ENCODE measurements at regions not wholly inside any gene's neighbourhood (a gene's known extent, or its start where the extent isn't known, plus 50 kb on each side); places are given as distances from the start of the nearest gene placed in this dataset.
A peak's percentile ranks its signal among the peaks of the same experiment; 100 is the strongest.

GRCh38 chr16:13560151-13560550 is 359.8 kb upstream of the ERCC4 start:
- no peaks in the 10 kb centered on the region for H3K27me3 Mint-ChIP-seq
- no peaks in the 10 kb centered on the region for H3K36me3 Mint-ChIP-seq (ENCODE audit: insufficient read depth)
- DNase-seq (no peak), ATAC-seq (replicated peaks) (no peak)
- H3K4me3 Mint-ChIP-seq, result no peak overlapping the region
- H3K9me3 Mint-ChIP-seq, result peaks cover 3 to 9% of the 10 kb centered on the region in 2 donors
- no peak overlapping the region for H3K27ac Mint-ChIP-seq
- no peaks in the 10 kb centered on the region for H3K4me1 Mint-ChIP-seq (ENCODE audit: low read depth in 2 of 2)

- peaks cover 5 to 14% of the 10 kb centered on the region in 2 donors for H3K9me3 Mint-ChIP-seq
- H3K4me1 Mint-ChIP-seq (ENCODE audit: low read depth in 2 of 2), result no peaks in the 10 kb centered on the region
- peaks cover 3% of the 10 kb centered on the region for H3K36me3 Mint-ChIP-seq (ENCODE audit: insufficient read depth)
- no peaks in the 10 kb centered on the region for H3K27me3 Mint-ChIP-seq
- no peak overlapping the region for H3K27ac Mint-ChIP-seq
- ATAC-seq (replicated peaks) (no peak), DNase-seq (no peak)
- H3K4me3 Mint-ChIP-seq, result no peak overlapping the region
These were observed 358.5 kb upstream of the ERCC4 start for GRCh38 chr16:13561291-13562070.

GRCh38 chr16:13568803-13569202 is 351.2 kb upstream of the ERCC4 start:
- no peak for ATAC-seq (replicated peaks)
- H3K4me1 Mint-ChIP-seq (ENCODE audit: low read depth in 2 of 2), result no peaks in the 10 kb centered on the region
- peaks cover 7 to 16% of the 10 kb centered on the region in 2 donors for H3K9me3 Mint-ChIP-seq
- no peaks in the 10 kb centered on the region for H3K27me3 Mint-ChIP-seq
- H3K27ac Mint-ChIP-seq, result no peak overlapping the region
- H3K36me3 Mint-ChIP-seq (ENCODE audit: insufficient read depth), result peaks cover 3% of the 10 kb centered on the region
- DNase-seq, result no peak
- H3K4me3 Mint-ChIP-seq, result no peak overlapping the region

GRCh38 chr16:13569986-13570385 is 350.0 kb upstream of the ERCC4 start:
- H3K27ac Mint-ChIP-seq, result no peak overlapping the region
- peaks cover 3% of the 10 kb centered on the region for H3K36me3 Mint-ChIP-seq (ENCODE audit: insufficient read depth)
- no peak for DNase-seq
- peaks cover 7 to 16% of the 10 kb centered on the region in 2 donors for H3K9me3 Mint-ChIP-seq
- no peak for ATAC-seq (replicated peaks)
- no peaks in the 10 kb centered on the region for H3K4me1 Mint-ChIP-seq (ENCODE audit: low read depth in 2 of 2)
- H3K27me3 Mint-ChIP-seq, result no peaks in the 10 kb centered on the region
- no peak overlapping the region for H3K4me3 Mint-ChIP-seq

- H3K27ac Mint-ChIP-seq, result no peak overlapping the region
- peaks cover 7 to 15% of the 10 kb centered on the region in 2 donors for H3K9me3 Mint-ChIP-seq
- no peak for ATAC-seq (replicated peaks)
- no peaks in the 10 kb centered on the region for H3K27me3 Mint-ChIP-seq
- no peaks in the 10 kb centered on the region for H3K4me1 Mint-ChIP-seq (ENCODE audit: low read depth in 2 of 2)
- no peak overlapping the region for H3K4me3 Mint-ChIP-seq
- peaks cover 3% of the 10 kb centered on the region for H3K36me3 Mint-ChIP-seq (ENCODE audit: insufficient read depth)
- DNase-seq, result no peak
These were observed 348.9 kb upstream of the ERCC4 start for GRCh38 chr16:13571036-13571435.

- Mint-ChIP-seq H3K9me3 (peaks cover 4 to 9% of the 10 kb centered on the region in 2 donors), H3K36me3 (ENCODE audit: insufficient read depth) (no peaks in the 10 kb centered on the region), H3K4me1 (ENCODE audit: low read depth in 2 of 2) (no peaks in the 10 kb centered on the region), H3K27ac (no peak overlapping the region), H3K4me3 (no peak overlapping the region), H3K27me3 (no peaks in the 10 kb centered on the region)
- DNase-seq, result no peak
- no peak for ATAC-seq (replicated peaks)
These were observed 346.1 kb upstream of the ERCC4 start for GRCh38 chr16:13573903-13574302.

- Mint-ChIP-seq H3K27me3 (no peaks in the 10 kb centered on the region), H3K9me3 (peaks cover 2 to 18% of the 10 kb centered on the region in 2 donors), H3K4me1 (ENCODE audit: low read depth in 2 of 2) (no peaks in the 10 kb centered on the region), H3K4me3 (no peak overlapping the region), H3K36me3 (ENCODE audit: insufficient read depth) (no peaks in the 10 kb centered on the region), H3K27ac (no peak overlapping the region)
- ATAC-seq (replicated peaks), result no peak
- DNase-seq, result no peak
These were observed 333.9 kb upstream of the ERCC4 start for GRCh38 chr16:13586051-13586450.

- H3K36me3 Mint-ChIP-seq (ENCODE audit: insufficient read depth), result no peaks in the 10 kb centered on the region
- DNase-seq (no peak), ATAC-seq (replicated peaks) (no peak)
- H3K4me3 Mint-ChIP-seq, result no peak overlapping the region
- H3K27me3 Mint-ChIP-seq, result no peaks in the 10 kb centered on the region
- no peaks in the 10 kb centered on the region for H3K4me1 Mint-ChIP-seq (ENCODE audit: low read depth in 2 of 2)
- no peak overlapping the region for H3K27ac Mint-ChIP-seq
- peaks cover 2 to 20% of the 10 kb centered on the region in 2 donors for H3K9me3 Mint-ChIP-seq
These were observed 332.8 kb upstream of the ERCC4 start for GRCh38 chr16:13587181-13587580.

GRCh38 chr16:13594823-13595222 is 325.1 kb upstream of the ERCC4 start:
- DNase-seq (no peak), ATAC-seq (replicated peaks) (no peak)
- H3K9me3 Mint-ChIP-seq, result peaks cover 0 to 32% of the 10 kb centered on the region in 2 donors
- H3K27ac Mint-ChIP-seq, result no peak overlapping the region
- H3K4me3 Mint-ChIP-seq, result no peak overlapping the region
- no peaks in the 10 kb centered on the region for H3K36me3 Mint-ChIP-seq (ENCODE audit: insufficient read depth)
- no peaks in the 10 kb centered on the region for H3K4me1 Mint-ChIP-seq (ENCODE audit: low read depth in 2 of 2)
- no peaks in the 10 kb centered on the region for H3K27me3 Mint-ChIP-seq

GRCh38 chr16:13606804-13607203 is 313.1 kb upstream of the ERCC4 start:
- Mint-ChIP-seq H3K4me1 (ENCODE audit: low read depth in 2 of 2) (no peaks in the 10 kb centered on the region), H3K36me3 (ENCODE audit: insufficient read depth) (no peaks in the 10 kb centered on the region), H3K4me3 (no peak overlapping the region), H3K27ac (no peak overlapping the region), H3K27me3 (no peaks in the 10 kb centered on the region), H3K9me3 (peaks cover 0 to 10% of the 10 kb centered on the region in 2 donors)
- no peak for ATAC-seq (replicated peaks)
- DNase-seq, result no peak

GRCh38 chr16:13607289-13607688 is 312.7 kb upstream of the ERCC4 start:
- Mint-ChIP-seq H3K4me3 (no peak overlapping the region), H3K36me3 (ENCODE audit: insufficient read depth) (no peaks in the 10 kb centered on the region), H3K9me3 (peaks cover 0 to 10% of the 10 kb centered on the region in 2 donors), H3K4me1 (ENCODE audit: low read depth in 2 of 2) (no peaks in the 10 kb centered on the region), H3K27me3 (no peaks in the 10 kb centered on the region), H3K27ac (no peak overlapping the region)
- no peak for DNase-seq
- ATAC-seq (replicated peaks), result no peak

GRCh38 chr16:13611596-13611995 is 308.4 kb upstream of the ERCC4 start:
- no peak for ATAC-seq (replicated peaks)

GRCh38 chr16:13612623-13613022 is 307.3 kb upstream of the ERCC4 start:
- Mint-ChIP-seq H3K4me1 (ENCODE audit: low read depth in 2 of 2) (no peaks in the 10 kb centered on the region), H3K9me3 (peaks cover 10% of the 10 kb centered on the region in 2 donors), H3K36me3 (ENCODE audit: insufficient read depth) (no peaks in the 10 kb centered on the region), H3K27ac (no peak overlapping the region), H3K4me3 (no peak overlapping the region), H3K27me3 (no peaks in the 10 kb centered on the region)
- DNase-seq (no peak), ATAC-seq (replicated peaks) (no peak)

More at GRCh38 chr16:13611596-13611995, 308.4 kb upstream of the ERCC4 start:
- no peak overlapping the region for H3K4me3 Mint-ChIP-seq
- no peaks in the 10 kb centered on the region for H3K27me3 Mint-ChIP-seq
- H3K36me3 Mint-ChIP-seq (ENCODE audit: insufficient read depth), result no peaks in the 10 kb centered on the region
- peak overlapping the region in 1 of 2 donors; percentile 72 for H3K27ac Mint-ChIP-seq
- H3K9me3 Mint-ChIP-seq, result peaks cover 10 to 12% of the 10 kb centered on the region in 2 donors
- no peak for DNase-seq
- no peaks in the 10 kb centered on the region for H3K4me1 Mint-ChIP-seq (ENCODE audit: low read depth in 2 of 2)

- Mint-ChIP-seq H3K36me3 (ENCODE audit: insufficient read depth) (no peaks in the 10 kb centered on the region), H3K9me3 (peaks cover 10% of the 10 kb centered on the region in 2 donors), H3K4me1 (ENCODE audit: low read depth in 2 of 2) (no peaks in the 10 kb centered on the region), H3K4me3 (no peak overlapping the region), H3K27me3 (no peaks in the 10 kb centered on the region), H3K27ac (no peak overlapping the region)
- DNase-seq (no peak), ATAC-seq (replicated peaks) (no peak)
These were observed 306.8 kb upstream of the ERCC4 start for GRCh38 chr16:13613165-13613564.

Measured in effector memory CD8-positive, alpha-beta T cell (primary cell).